ENCODE measurements at regions not wholly inside any gene's neighbourhood (a gene's known extent, or its start where the extent isn't known, plus 50 kb on each side); places are given as distances from the start of the nearest gene placed in this dataset.

DNA sequence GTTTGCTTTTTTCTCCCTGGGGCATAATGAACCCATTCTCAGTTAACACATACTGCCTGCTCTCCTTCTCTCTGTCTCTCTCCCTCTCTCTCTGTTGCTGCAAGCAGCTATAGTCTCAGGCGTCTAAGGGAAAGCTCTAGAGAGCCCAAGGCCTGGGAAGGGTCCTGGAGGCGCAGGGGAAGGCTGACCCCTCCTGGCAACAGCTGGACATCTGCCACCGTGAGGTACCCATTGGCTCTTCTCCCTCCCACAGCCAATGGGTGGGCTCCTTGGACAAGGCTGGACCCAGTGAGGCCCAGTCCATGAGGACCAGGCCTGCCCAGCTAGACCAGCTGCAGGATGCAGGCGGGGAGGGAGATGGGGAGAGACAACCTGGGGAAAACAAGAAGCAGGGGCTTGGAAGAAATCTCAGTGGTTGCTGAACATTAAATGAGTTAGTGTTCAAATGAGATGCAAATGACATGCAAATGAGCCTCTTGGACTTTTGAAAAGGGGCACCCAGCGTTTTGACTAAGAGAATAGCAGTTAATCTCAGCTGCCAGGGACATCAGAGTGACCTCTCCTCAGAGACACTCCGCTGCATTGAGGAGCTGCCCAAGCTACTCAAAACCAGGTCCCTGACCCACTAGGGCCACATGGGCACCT lies 349.7 kb downstream of the BUD13 start:
- DNase-seq (ENCODE audit: low read depth in 4 of 4, low spot score in 2 of 4), result no peak

DNA sequence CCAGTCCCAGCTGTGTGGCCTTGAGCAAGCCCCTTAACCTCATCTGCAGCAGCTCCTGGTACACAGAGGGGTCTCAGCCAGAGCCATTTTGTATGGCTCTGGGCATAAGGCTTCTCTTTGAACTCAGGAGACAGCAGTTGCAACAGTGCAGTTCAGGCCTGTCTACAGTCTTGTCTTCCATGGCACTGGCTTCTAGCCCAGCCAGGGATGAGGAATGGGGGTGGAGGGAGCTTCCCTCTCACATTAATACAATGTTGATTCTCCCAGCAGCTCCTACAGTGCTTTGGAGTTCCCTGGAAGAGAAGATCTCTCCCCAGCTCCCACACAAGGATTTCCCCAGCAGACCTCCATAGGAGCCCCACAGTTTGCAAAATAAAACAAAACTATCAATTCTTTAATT lies 350.2 kb downstream of the BUD13 start:
- no peak for DNase-seq (ENCODE audit: low read depth in 4 of 4, low spot score in 2 of 4)

- DNase-seq (ENCODE audit: low read depth in 4 of 4, low spot score in 2 of 4), result no peak
Measured at GRCh38 chr11:116421529-116422185, 351.1 kb downstream of the BUD13 start.

DNA sequence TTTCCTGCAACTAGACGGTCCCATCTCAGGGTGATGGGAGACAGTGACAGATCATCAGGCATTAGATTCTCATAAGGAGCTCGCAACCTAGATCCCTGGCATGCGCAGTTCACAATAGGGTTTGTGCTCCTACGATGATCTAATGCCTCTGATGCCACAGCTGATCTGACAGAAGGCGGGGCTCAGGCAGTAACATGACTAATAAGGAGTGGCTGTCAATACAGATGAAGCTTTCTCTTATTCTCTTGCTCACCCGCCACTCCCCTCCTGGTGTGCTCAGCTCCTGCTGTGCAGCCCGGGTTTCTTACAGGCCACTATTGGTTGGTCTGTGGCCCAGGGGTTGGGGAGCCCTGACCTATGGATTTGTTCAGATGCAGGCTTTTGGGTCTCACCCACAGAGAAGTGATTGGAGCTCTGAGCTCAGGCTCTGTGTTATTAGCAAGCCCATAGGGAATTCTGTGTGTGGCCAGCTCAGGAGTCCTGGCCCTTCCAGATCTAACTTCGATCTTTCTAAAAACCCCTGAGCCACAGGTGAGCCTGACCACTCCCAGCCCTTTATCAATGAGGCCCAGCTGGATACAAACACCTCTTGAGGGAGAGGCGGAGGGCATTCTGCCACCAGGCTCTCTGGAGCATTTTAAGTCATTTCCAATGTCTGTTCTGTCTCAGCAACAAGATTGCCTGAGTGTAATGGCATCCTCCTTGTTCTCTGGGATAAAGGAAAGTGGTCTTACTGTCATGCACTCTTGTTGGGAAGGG lies 351.8 kb downstream of the BUD13 start:
- no peak for DNase-seq (ENCODE audit: low read depth in 4 of 4, low spot score in 2 of 4)

GRCh38 chr11:116420030-116420429 lies 352.8 kb downstream of the BUD13 start:
- no peak for DNase-seq (ENCODE audit: low read depth in 4 of 4, low spot score in 2 of 4)

- DNase-seq (ENCODE audit: low read depth in 4 of 4, low spot score in 2 of 4), result no peak
Measured at GRCh38 chr11:116418388-116419041, 354.3 kb downstream of the BUD13 start.

DNA sequence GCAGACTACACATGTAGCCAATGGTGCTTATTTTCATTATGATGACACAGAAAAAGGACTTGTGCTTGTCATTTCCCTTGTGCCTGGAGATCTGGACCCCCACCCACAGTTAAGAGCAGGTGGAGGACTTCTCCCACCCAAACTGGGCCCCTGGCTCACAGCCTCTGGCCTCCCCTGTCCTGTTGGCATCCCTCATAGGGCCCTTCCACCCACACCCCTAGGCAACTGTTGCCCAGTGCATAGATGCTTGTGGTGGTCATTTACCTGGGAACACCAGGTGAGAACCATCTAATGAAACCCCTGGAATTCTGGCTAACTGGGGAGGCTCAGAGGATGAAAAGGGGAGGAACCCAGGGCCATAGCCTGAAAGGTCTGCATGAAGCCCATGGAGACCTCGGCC lies 355.9 kb downstream of the BUD13 start:
- DNase-seq (ENCODE audit: low read depth in 4 of 4, low spot score in 2 of 4), result no peak

DNA sequence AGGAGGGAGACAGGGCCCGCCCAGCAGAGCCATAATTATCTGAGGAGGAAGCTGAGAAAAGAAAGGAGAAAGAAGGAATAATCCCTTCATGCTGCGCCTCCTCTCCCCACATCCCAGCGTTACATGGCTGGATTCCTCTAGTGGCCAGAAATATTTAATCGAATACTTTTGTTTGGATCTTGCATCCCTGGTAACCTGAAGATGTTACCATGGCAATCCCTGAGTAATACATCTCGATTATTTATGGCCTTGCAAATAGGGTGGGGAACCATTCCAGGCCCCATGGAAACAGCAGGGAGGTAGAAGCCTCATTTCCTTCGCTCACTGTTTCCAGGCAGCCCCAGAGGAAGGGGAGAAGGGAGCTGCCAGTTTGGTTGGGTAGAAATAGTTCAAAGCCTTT lies 357.7 kb downstream of the BUD13 start:
- no peak for DNase-seq (ENCODE audit: low read depth in 4 of 4, low spot score in 2 of 4)

GRCh38 chr11:116414357-116414880 lies 358.4 kb downstream of the BUD13 start:
- DNase-seq (ENCODE audit: low read depth in 4 of 4, low spot score in 2 of 4), result no peak

- DNase-seq (ENCODE audit: low read depth in 4 of 4, low spot score in 2 of 4), result no peak
Measured at GRCh38 chr11:116413301-116414242, 359.2 kb downstream of the BUD13 start.

DNA sequence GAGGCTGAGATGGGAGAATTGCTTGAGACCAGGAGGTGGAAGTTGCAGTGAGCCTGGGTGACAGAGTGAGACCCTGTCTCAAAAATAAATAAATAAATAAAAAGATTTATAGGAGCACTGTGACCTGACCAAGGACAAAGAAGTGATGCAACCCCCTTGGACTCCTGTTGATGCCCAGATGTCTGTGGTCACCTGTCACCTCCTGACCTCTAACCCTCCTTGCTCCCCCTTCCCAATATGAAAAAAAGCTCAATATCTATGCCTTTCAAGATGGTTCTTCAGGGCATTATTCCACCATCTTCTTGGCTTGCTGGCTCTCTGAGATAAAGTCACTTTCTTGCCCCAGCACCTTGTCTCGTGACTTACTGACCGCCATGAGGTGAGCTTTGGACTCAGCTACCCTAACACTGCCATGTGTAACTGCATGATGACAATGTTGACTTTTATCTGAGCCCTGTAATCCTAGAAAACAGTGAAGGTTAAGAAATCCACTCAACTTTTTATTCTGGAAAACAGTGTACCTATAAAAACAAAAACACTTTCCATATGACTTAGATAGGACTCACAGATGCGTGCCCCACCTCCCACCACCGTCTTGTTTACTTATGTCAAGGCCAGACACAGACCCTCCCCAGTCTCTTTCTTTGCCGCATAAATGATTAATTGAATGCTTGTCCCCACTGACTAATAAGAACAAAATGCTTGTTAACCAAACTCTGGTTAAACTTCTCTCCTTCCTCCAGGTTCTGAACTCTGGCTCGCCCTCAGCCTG lies 360.5 kb downstream of the BUD13 start:
- no peak for DNase-seq (ENCODE audit: low read depth in 4 of 4, low spot score in 2 of 4)

GRCh38 chr11:116409238-116409637 lies 363.5 kb downstream of the BUD13 start:
- DNase-seq (ENCODE audit: low read depth in 4 of 4, low spot score in 2 of 4), result no peak

- no peak for DNase-seq (ENCODE audit: low read depth in 4 of 4, low spot score in 2 of 4)
Measured at GRCh38 chr11:116406042-116406441, 366.7 kb downstream of the BUD13 start.

DNA sequence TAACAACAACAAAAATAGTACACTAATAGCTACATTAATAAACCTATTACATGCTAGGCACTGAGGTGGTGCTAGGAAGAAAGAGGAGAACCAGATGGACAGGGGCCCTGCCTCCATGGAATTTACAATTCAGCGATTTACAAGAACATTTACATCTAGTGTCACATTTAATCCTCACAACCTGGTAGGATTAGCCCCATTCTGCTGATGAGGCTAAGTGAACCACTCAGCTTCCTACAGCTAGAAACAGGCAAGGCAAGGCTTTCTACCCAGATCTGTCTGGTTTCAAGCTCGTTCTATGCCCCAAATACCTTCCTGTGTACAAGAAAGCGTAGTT lies 368.4 kb downstream of the BUD13 start:
- DNase-seq (ENCODE audit: low read depth in 4 of 4, low spot score in 2 of 4), result no peak

GRCh38 chr11:116403794-116404461 lies 368.9 kb downstream of the BUD13 start:
- DNase-seq (ENCODE audit: low read depth in 4 of 4, low spot score in 2 of 4), result no peak

DNA sequence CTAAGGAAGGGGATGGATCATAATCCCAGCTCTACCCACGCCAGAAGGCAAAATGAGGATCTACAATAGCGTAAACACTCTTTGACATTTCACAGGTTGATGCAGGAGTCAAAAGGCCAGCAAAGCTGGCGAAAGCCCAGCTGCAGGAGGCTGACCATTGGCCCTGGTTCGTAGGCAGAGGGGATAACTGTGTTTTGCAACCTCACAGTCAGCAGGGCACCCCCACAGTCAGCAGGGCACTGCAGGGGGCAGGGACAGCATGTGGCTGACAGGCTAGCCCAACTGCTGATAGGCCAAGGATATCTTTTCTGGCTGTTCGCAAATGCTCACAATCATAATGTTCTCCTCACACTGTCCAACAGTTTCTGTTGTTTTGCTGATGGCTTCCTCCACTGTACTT lies 372.7 kb downstream of the BUD13 start:
- DNase-seq (ENCODE audit: low read depth in 4 of 4, low spot score in 2 of 4), result no peak

DNA sequence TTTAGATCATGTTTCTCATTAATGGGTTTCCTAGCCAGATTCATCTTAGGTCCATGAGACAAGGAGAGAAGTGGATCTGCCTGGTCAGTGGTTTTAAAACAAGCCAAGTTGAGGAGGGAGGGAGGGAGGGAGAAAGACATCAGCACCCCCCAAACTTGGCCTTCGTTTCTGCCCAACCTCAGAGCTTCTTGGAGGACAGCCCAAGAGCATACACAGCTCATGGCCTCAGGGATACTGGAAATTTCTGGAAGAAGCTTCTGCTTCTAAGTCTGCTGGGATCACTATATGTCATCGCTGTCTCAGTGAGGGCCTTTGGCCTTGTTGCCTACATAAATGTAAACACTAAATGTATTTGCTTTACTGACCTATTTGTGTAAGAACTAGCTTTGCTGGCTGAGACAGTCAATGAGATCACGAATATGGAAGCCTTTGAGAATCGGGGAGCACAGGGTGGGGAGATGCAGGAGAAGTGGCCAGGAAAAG lies 375.1 kb downstream of the BUD13 start:
- DNase-seq (ENCODE audit: low read depth in 4 of 4, low spot score in 2 of 4), result no peak

DNA sequence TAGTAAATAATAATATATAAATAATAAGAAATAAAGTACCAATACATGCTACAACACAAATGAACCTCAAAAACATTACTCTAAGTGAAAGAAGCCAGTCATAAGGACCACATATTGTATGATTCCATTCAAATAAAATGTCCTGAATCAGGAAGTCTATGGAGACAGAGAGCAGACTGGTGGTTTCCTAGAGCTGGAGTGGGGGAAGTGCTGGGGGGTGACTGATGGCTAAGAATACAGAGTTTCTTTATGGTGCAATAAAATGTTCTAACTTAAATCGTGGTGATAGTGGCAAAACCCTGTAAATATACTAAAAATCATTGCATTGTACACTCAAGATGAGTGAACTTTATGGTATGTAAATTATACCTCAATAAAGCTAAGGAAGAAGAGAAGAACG lies 376.5 kb downstream of the BUD13 start:
- DNase-seq (ENCODE audit: low read depth in 4 of 4, low spot score in 2 of 4), result no peak

GRCh38 chr11:116394022-116394421 lies 378.8 kb downstream of the BUD13 start:
- DNase-seq (ENCODE audit: low read depth in 4 of 4, low spot score in 2 of 4), result no peak
